ENCODE measurements at regions not wholly inside any gene's neighbourhood (a gene's known extent, or its start where the extent isn't known, plus 50 kb on each side); places are given as distances from the start of the nearest gene placed in this dataset.

GRCh38 chr1:220385158-220385557 is 112.9 kb upstream of the RAB3GAP2 start:
- TF ChIP-seq CTCF (conservative IDR thresholded peaks at IDR 0.05; ENCODE audit: low read depth in 2 of 2) (no peak), POLR2AphosphoS5 (IDR thresholded peaks at IDR 0.05; ENCODE audit: low read depth) (no peak)

All from GM23338 (cell line).